Loucy (cell line): ENCODE measurements at regions not wholly inside any gene's neighbourhood (a gene's known extent, or its start where the extent isn't known, plus 50 kb on each side); places are given as distances from the start of the nearest gene placed in this dataset.

Experiments
- CTCF ChIP-seq: fragments of 200-600 bp; sonication (generic); conservative IDR thresholded peaks from 2 replicates; pipeline ENCODE4 v1.5.1; 2014; ENCODE audit warnings: mild to moderate bottlenecking, antibody characterized with exemption, low read length
- EZH2phosphoT487 ChIP-seq: fragments of 200-600 bp; IDR thresholded peaks from 2 replicates; pipeline ENCODE4 v1.6.1; 2018; ENCODE audit warnings: antibody characterized with exemption, mild to moderate bottlenecking, moderate library complexity, borderline replicate concordance

- TF ChIP-seq CTCF (no peak), EZH2phosphoT487 (no peak)
Observed at GRCh38 chr3:64878362-64878761, 190.6 kb upstream of the ADAMTS9 start.
